GM20000 (cell line): ENCODE measurements at regions not wholly inside any gene's neighbourhood (a gene's known extent, or its start where the extent isn't known, plus 50 kb on each side); places are given as distances from the start of the nearest gene placed in this dataset.

Experiments
- DNase-seq: peaks from one replicate; pipeline ENCODE4 v3.0.0; 2012; ENCODE audit warnings: low spot score
- CTCF ChIP-seq: IDR thresholded peaks from 2 replicates; pipeline ENCODE4 v1.5.1; 2012; ENCODE audit warnings: mild to moderate bottlenecking, control low read depth; ENCODE audit errors: extremely low read depth, missing control alignments

DNA sequence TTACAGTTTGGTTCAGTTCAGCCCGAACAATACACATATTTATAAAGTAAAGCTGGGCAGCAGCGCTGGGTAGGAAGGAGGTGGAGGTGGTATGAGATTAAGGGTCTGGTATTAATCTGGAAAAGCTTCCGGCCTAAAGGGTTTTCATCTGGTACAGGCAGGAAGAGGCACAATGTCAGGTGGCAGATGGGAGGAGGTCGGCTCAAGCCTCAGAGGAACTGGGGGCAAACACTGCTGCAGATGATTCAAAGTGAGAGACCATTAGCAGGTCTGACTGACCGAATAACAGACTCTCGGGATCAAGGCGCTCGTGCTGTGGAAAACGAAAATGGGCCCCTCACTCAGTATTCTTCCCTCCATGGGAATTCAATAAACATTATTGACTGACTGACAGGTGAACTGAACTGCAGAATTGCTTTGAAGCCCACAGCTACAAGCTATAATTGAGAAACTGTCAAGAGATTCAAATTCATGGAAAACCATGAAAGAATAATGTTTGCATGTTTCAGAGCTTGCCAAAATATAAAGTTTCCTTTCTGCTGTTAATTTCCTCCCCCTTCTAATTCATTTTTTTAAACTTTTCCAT, 75.3 kb downstream of the TMEM167A start:
- TF ChIP-seq CTCF, result no peak
- DNase-seq, result no peak

GRCh38 chr5:83000922-83001321, 76.3 kb downstream of the TMEM167A start:
- DNase-seq, result no peak
- TF ChIP-seq CTCF, result no peak

DNA sequence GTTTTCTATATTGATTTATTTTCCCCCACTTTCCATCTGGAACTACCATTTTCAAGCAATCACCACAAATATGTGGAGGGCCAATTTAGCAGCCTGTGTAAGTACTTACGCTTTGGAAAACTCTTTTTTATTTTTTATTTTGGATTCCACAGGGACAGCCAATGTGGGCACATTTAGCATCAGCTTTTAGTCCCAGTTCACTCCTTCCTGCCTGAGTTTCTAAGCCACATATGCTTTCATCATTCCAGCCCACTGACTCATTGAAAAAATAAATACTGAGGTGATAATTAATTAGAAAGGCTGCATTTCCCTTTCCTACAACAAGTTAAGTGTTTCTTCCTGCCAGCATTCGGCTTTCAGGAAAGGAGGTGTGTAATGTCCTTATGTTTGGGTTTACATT, 76.8 kb downstream of the TMEM167A start:
- DNase-seq, result no peak

GRCh38 chr5:82993416-82993815, 83.8 kb downstream of the TMEM167A start:
- no peak for TF ChIP-seq CTCF
- no peak for DNase-seq

More for the DNA sequence above, 76.8 kb downstream of the TMEM167A start:
- TF ChIP-seq CTCF, result no peak

- no peak for TF ChIP-seq CTCF
- DNase-seq, result no peak
Observed at GRCh38 chr5:82992646-82993045, 84.5 kb downstream of the TMEM167A start.

- DNase-seq, result no peak
- TF ChIP-seq CTCF, result no peak
Observed at GRCh38 chr5:82991678-82992323, 85.4 kb downstream of the TMEM167A start.

DNA sequence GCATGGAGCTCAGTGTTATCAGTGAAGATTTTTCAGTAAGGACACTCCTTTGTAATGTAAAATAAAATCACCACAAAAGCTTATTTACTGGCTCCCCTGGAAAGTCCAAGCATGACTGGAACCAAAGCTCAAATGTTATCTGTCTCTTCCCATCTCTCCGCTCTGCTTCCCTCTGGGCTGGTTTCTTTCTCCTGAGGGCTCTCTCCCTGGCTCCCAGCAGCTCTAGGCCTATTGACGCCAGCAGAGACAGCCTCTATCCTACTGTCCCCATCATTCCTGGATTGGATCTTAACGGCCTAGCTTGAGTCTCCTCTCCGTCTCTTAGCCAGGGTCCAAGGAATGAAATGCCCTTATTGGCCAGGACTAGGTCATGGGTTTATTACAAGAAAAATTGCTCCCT, 86.1 kb downstream of the TMEM167A start:
- TF ChIP-seq CTCF, result no peak
- no peak for DNase-seq
